ENCODE measurements at regions not wholly inside any gene's neighbourhood (a gene's known extent, or its start where the extent isn't known, plus 50 kb on each side); places are given as distances from the start of the nearest gene placed in this dataset.

GRCh38 chr3:25973122-25973521 is 183.2 kb downstream of the OXSM start:
- no TSS peak for BruUV-seq (replicated peaks)
- Mint-ChIP-seq H3K27ac (ENCODE audit: unreplicated experiment) (no peak overlapping the region), H3K4me3 (ENCODE audit: unreplicated experiment) (no peak overlapping the region), H3K27me3 (ENCODE audit: insufficient read depth, unreplicated experiment) (no peaks in the 10 kb centered on the region), H3K4me1 (ENCODE audit: low read depth, unreplicated experiment) (no peaks in the 10 kb centered on the region), H3K9me3 (ENCODE audit: unreplicated experiment) (no peaks in the 10 kb centered on the region), H3K36me3 (ENCODE audit: insufficient read depth, unreplicated experiment) (no peaks in the 10 kb centered on the region)
- no peak for DNase-seq
- H3K36me3 ChIP-seq (ENCODE audit: control insufficient read depth, insufficient read depth, low read length) = no peaks in the 10 kb centered on the region
- ChIA-PET CTCF (no interaction called here), POLR2A (no interaction called here)
- H3K4me1 ChIP-seq = no peaks in the 10 kb centered on the region
- no peak overlapping the region for H3K4me3 ChIP-seq (ENCODE audit: low read depth, low read length)
- intact Hi-C loops (cut with micrococcal nuclease; ENCODE audit: unreplicated experiment) = no loop called here
- H3K9me3 ChIP-seq = no peaks in the 10 kb centered on the region
- no peak for TF ChIP-seq CTCF (IDR thresholded peaks at IDR 0.05; ENCODE audit: insufficient read depth in 1 of 2, low read depth in 1 of 2, low read length in 1 of 2, severe bottlenecking in 1 of 2, unreplicated experiment in 1 of 2)
- H3K27me3 ChIP-seq (replicated peaks; ENCODE audit: control insufficient read depth, insufficient read depth, low read length) = no peaks in the 10 kb centered on the region

- Mint-ChIP-seq H3K4me1 (ENCODE audit: low read depth, unreplicated experiment) (no peaks in the 10 kb centered on the region), H3K27ac (ENCODE audit: unreplicated experiment) (no peak overlapping the region), H3K27me3 (ENCODE audit: insufficient read depth, unreplicated experiment) (peaks cover 3% of the 10 kb centered on the region), H3K36me3 (ENCODE audit: insufficient read depth, unreplicated experiment) (no peaks in the 10 kb centered on the region), H3K4me3 (ENCODE audit: unreplicated experiment) (no peak overlapping the region), H3K9me3 (ENCODE audit: unreplicated experiment) (no peaks in the 10 kb centered on the region)
- Histone ChIP-seq H3K4me3 (ENCODE audit: low read depth, low read length) (no peak overlapping the region), H3K36me3 (ENCODE audit: control insufficient read depth, insufficient read depth, low read length) (no peaks in the 10 kb centered on the region), H3K4me1 (no peaks in the 10 kb centered on the region), H3K9me3 (no peaks in the 10 kb centered on the region), H3K27me3 (replicated peaks; ENCODE audit: control insufficient read depth, insufficient read depth, low read length) (no peaks in the 10 kb centered on the region)
- no TSS peak for BruUV-seq (replicated peaks)
- CTCF ChIA-PET = no interaction called here
- POLR2A ChIA-PET = no interaction called here
- intact Hi-C loops (cut with micrococcal nuclease; ENCODE audit: unreplicated experiment) = no loop called here
- no peak for DNase-seq
- TF ChIP-seq CTCF (IDR thresholded peaks at IDR 0.05; ENCODE audit: insufficient read depth in 1 of 2, low read depth in 1 of 2, low read length in 1 of 2, severe bottlenecking in 1 of 2, unreplicated experiment in 1 of 2) = no peak
Measured at GRCh38 chr3:25982756-25983155, 192.9 kb downstream of the OXSM start.

- peaks cover under 1% of the 10 kb centered on the region for H3K9me3 Mint-ChIP-seq (ENCODE audit: unreplicated experiment)
- no peak overlapping the region for H3K4me3 ChIP-seq (ENCODE audit: low read depth, low read length)
- ChIA-PET POLR2A (no interaction called here), CTCF (no interaction called here)
- no peak for TF ChIP-seq CTCF (IDR thresholded peaks at IDR 0.05; ENCODE audit: insufficient read depth in 1 of 2, low read depth in 1 of 2, low read length in 1 of 2, severe bottlenecking in 1 of 2, unreplicated experiment in 1 of 2)
- H3K4me3 Mint-ChIP-seq (ENCODE audit: unreplicated experiment) = no peak overlapping the region
- no peak for DNase-seq
- BruUV-seq (replicated peaks) = no TSS peak
- no peaks in the 10 kb centered on the region for H3K9me3 ChIP-seq
- intact Hi-C loops (cut with micrococcal nuclease; ENCODE audit: unreplicated experiment) = no loop called here
- no peaks in the 10 kb centered on the region for H3K36me3 Mint-ChIP-seq (ENCODE audit: insufficient read depth, unreplicated experiment)
- H3K4me1 ChIP-seq = no peaks in the 10 kb centered on the region
- H3K36me3 ChIP-seq (ENCODE audit: control insufficient read depth, insufficient read depth, low read length) = no peaks in the 10 kb centered on the region
- no peaks in the 10 kb centered on the region for H3K4me1 Mint-ChIP-seq (ENCODE audit: low read depth, unreplicated experiment)
- no peak overlapping the region for H3K27ac Mint-ChIP-seq (ENCODE audit: unreplicated experiment)
- no peaks in the 10 kb centered on the region for H3K27me3 ChIP-seq (replicated peaks; ENCODE audit: control insufficient read depth, insufficient read depth, low read length)
- peaks cover 3% of the 10 kb centered on the region for H3K27me3 Mint-ChIP-seq (ENCODE audit: insufficient read depth, unreplicated experiment)
Measured at GRCh38 chr3:25985621-25986020, 195.7 kb downstream of the OXSM start.

Measured in Caco-2 (cell line).